CD4-positive, alpha-beta T cell treated with Interferon gamma for 1 hour (primary cell): ENCODE measurements at regions not wholly inside any gene's neighbourhood (a gene's known extent, or its start where the extent isn't known, plus 50 kb on each side); places are given as distances from the start of the nearest gene placed in this dataset.
"Not testable (repeated sequence)": the region's sequence is repeated elsewhere in the genome, so short reads cannot be mapped to it uniquely, and the experiment has no call there.

Experiments
- DNase-seq: peaks from one replicate; pipeline ENCODE4 v3.0.0-alpha.2; 2020

GRCh38 chr3:158882445-158882844 is 80.6 kb downstream of the MFSD1 start:
- DNase-seq, result no peak

- no peak for DNase-seq
Observed at GRCh38 chr3:158896729-158897128, 94.9 kb downstream of the MFSD1 start.

GRCh38 chr3:158906749-158907148 is 104.9 kb downstream of the MFSD1 start:
- DNase-seq, result no peak

GRCh38 chr3:158908187-158908734 is 106.4 kb downstream of the MFSD1 start:
- no peak for DNase-seq

- no peak for DNase-seq
Observed at GRCh38 chr3:158909870-158910269, 108.0 kb downstream of the MFSD1 start.

- DNase-seq, result no peak
Observed at GRCh38 chr3:158911586-158911985, 109.7 kb downstream of the MFSD1 start.

GRCh38 chr3:158912188-158912587 is 110.3 kb downstream of the MFSD1 start:
- no peak for DNase-seq

- DNase-seq, result no peak
Observed at GRCh38 chr3:158912621-158913020, 110.8 kb downstream of the MFSD1 start.

GRCh38 chr3:158916111-158916510 is 114.3 kb downstream of the MFSD1 start:
- DNase-seq, result no peak

GRCh38 chr3:158918008-158918407 is 116.2 kb downstream of the MFSD1 start:
- no peak for DNase-seq

- DNase-seq, result no peak
Observed at GRCh38 chr3:158918451-158918850, 116.6 kb downstream of the MFSD1 start.

GRCh38 chr3:158920371-158920770 is 118.5 kb downstream of the MFSD1 start:
- DNase-seq, result no peak

- no peak for DNase-seq
Observed at GRCh38 chr3:158925021-158925420, 123.2 kb downstream of the MFSD1 start.

GRCh38 chr3:158925828-158926494 is 124.1 kb downstream of the MFSD1 start:
- DNase-seq, result no peak

GRCh38 chr3:158935846-158936245 is 134.0 kb downstream of the MFSD1 start:
- no peak for DNase-seq

- no peak for DNase-seq
Observed at GRCh38 chr3:158936530-158937113, 134.8 kb downstream of the MFSD1 start.

- DNase-seq, result no peak
Observed at GRCh38 chr3:158950178-158950901, 148.5 kb downstream of the MFSD1 start.

GRCh38 chr3:158953131-158953530 is 151.3 kb downstream of the MFSD1 start:
- DNase-seq, result no peak

- DNase-seq, result no peak
Observed at GRCh38 chr3:158954420-158954819, 152.6 kb downstream of the MFSD1 start.

- not testable (repeated sequence) for DNase-seq
Observed at GRCh38 chr3:158957777-158958176, 155.9 kb downstream of the MFSD1 start.

GRCh38 chr3:158958873-158959272 is 157.0 kb downstream of the MFSD1 start:
- no peak for DNase-seq

- no peak for DNase-seq
Observed at GRCh38 chr3:158961471-158961870, 159.6 kb downstream of the MFSD1 start.

- DNase-seq, result no peak
Observed at GRCh38 chr3:158961911-158962310, 160.1 kb downstream of the MFSD1 start.

- no peak for DNase-seq
Observed at GRCh38 chr3:158970006-158970405, 168.2 kb downstream of the MFSD1 start.
